GM12891 (cell line): ENCODE measurements at regions not wholly inside any gene's neighbourhood (a gene's known extent, or its start where the extent isn't known, plus 50 kb on each side); places are given as distances from the start of the nearest gene placed in this dataset.

Experiments used
- POLR2A ChIP-seq: IDR thresholded peaks from 2 replicates; pipeline ENCODE4 v1.6.1; 2011; ENCODE audit warnings: low read depth, low read length, control low read depth
- POLR2AphosphoS5 ChIP-seq: IDR thresholded peaks from 2 replicates; pipeline ENCODE4 v1.6.1; 2011; ENCODE audit warnings: low read depth, low read length, control low read depth
- SPI1 ChIP-seq: IDR thresholded peaks from 2 replicates; pipeline ENCODE4 v1.6.1; 2011; ENCODE audit warnings: low read depth, low read length, control low read depth
- TAF1 ChIP-seq: IDR thresholded peaks from 2 replicates; pipeline ENCODE4 v1.6.1; 2011; ENCODE audit warnings: low read depth, low read length, control low read depth

DNA sequence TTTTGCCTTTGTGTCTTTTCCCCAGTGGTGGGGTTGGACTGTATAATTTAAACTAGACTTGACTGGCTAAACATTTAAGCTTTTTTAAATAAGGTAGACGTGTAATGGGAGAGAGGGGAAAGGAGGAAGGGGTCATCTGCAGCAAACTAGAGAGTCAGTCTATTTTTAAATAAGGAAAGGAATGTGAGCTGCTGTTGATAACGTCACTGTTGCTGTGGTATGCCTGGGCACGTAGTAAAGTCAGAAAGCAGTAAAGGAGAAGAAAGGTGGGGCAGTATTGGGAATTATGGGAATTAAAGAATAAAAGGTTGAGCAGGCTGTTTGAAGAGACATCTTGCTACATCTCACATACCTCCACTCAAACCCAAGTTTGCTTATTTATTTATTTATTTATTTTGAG is 80.4 kb upstream of the FSHB start:
- TF ChIP-seq SPI1 (no peak), TAF1 (no peak), POLR2AphosphoS5 (no peak), POLR2A (no peak)
